SK-N-MC (cell line): ENCODE measurements at regions not wholly inside any gene's neighbourhood (a gene's known extent, or its start where the extent isn't known, plus 50 kb on each side); places are given as distances from the start of the nearest gene placed in this dataset.

Experiments
- EZH2 ChIP-seq: fragments of 200-600 bp; sonication (generic); IDR thresholded peaks from one replicate; pipeline ENCODE4 v1.6.1; 2017; ENCODE audit warnings: antibody characterized with exemption
- FOXP2 ChIP-seq: optimal IDR thresholded peaks from 2 replicates; pipeline ENCODE3; 2011; ENCODE audit warnings: mild to moderate bottlenecking, moderate library complexity; ENCODE audit not compliant: insufficient read depth; ENCODE audit errors: extremely low read length, control extremely low read depth
- POLR2AphosphoS5 ChIP-seq: IDR thresholded peaks from 2 replicates; pipeline ENCODE4 v1.6.1; 2012; ENCODE audit warnings: mild to moderate bottlenecking, low read depth, low read length, borderline replicate concordance

DNA sequence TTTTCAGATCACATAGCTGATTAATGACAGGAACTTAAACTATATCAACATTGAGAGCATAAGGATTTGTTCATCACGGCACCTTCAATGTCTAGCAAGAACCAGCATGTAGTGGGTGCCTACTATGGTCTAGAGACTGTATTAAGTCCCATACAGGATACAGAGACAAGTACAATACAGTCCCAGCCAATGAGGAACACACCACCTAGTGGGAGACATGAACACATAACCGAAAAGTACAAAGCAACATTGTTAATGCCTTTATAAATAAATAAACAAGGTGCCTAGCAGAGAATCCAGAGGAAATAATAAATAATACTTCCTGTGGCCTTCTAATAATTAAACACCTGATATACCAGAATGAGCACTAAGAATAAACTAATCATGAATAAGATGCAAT, 87.7 kb upstream of the OPCML start:
- TF ChIP-seq EZH2 = no peak
- TF ChIP-seq POLR2AphosphoS5 = no peak
- TF ChIP-seq FOXP2 = no peak
